NCI-H446 treated with DMSO at 0.1 percent for 48 hours (cell line): ENCODE measurements at regions not wholly inside any gene's neighbourhood (a gene's known extent, or its start where the extent isn't known, plus 50 kb on each side); places are given as distances from the start of the nearest gene placed in this dataset.

Experiments used
- DNase-seq: peaks from one replicate; lab custom pipeline; 2025; lab: John Stamatoyannopoulos, UW

DNA sequence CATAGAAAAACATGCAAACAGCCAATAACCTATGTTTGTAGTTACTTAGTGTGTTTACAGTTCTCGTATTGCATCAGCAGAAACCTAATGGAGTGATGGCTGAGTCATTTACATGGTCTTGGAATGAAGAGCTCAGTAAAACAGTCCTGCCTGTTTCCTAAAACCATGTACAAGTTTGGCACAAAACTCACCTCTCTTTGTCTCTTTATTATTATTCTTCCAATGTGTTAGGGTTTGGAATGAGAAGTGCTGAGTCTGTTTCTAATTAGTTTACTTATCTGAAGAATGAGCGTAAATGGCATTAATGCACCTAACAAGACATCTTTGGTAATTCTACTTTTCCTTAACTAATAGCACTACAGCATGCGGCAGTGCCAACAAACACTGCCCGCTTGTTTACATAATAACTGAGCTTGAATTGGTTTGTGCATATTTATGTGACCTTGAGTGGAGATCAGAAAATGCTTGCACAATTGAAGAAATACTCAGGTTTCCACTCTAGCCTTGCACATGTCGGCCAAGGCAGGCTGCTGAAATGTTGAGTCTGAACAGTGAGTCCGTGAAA lies 385.4 kb upstream of the SEMA6D start:
- no peak for DNase-seq

DNA sequence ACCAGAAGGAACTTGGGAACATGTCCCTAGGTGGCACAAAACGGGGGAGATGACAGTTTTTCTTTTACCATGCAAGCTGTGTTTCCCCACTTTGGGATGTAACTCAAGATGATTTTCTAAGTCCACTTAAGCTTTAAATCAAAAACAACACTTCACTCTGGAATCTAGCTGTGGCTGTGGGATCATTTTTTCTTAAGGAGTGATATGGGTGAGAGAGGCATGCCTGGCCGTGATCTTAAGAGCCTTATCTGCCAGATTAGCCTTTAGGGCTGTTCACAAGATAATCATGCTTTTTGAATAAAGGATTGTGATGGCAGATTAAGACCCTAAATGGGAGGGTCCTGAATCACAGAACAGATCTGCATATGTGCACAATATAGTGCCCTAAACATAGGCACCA lies 384.8 kb upstream of the SEMA6D start:
- DNase-seq = no peak

- no peak for DNase-seq
Measured at GRCh38 chr15:47333734-47334133, 383.6 kb upstream of the SEMA6D start.

DNA sequence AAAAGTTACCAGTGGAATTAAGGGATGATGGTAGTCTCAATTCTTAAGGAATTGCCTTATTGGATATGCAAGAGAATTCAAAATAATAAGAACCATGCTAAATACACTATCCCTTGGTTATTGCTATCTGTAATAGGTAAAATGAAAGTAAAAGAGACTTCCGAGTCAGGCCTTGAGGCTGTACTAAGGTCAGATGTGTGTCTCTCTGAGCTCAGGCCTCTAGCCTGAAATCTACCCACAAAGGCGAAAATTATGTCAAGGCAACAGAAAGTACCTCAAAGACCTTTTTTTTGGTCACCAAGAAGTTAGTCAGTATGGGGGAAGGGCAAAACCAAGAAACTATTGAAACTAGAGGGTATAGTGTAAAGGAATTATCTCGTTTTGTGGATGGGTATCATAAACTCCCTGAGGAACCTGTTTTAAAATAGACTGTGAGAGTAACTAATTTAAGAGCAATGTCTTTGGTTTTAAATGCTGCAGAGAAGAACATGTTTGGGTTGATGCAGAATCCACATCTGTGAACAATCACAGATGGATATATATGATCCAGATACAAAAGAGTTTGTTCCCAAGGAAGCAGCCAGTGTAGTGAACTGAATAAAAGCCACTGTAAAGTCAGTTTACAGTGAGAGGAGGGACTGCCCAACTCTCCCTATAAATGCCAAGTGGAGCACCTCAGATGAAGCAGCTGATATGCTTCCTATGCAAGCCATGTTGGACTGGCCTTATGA lies 382.3 kb upstream of the SEMA6D start:
- DNase-seq = no peak

- no peak for DNase-seq
Measured at GRCh38 chr15:47337106-47337505, 380.2 kb upstream of the SEMA6D start.

- no peak for DNase-seq
Measured at GRCh38 chr15:47337836-47338235, 379.5 kb upstream of the SEMA6D start.

DNA sequence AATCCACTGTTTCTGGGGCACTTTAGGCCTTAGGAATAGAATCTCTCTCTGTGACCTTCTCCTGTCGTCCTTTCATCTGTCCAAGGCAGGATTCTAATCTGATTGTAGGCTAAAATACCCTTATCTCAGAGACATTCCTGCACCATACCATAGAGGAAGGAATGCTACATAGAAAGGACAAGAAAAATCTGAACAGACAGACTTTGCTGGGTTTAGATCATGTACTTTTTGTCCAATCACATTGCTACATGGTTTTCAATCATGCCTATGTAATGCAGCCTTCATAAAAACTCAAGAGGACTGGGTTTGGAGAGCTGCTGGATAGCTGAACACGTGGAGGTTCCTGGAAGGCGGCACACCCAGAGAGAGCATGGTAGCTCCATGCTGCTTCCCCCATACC lies 378.5 kb upstream of the SEMA6D start:
- DNase-seq = no peak

DNA sequence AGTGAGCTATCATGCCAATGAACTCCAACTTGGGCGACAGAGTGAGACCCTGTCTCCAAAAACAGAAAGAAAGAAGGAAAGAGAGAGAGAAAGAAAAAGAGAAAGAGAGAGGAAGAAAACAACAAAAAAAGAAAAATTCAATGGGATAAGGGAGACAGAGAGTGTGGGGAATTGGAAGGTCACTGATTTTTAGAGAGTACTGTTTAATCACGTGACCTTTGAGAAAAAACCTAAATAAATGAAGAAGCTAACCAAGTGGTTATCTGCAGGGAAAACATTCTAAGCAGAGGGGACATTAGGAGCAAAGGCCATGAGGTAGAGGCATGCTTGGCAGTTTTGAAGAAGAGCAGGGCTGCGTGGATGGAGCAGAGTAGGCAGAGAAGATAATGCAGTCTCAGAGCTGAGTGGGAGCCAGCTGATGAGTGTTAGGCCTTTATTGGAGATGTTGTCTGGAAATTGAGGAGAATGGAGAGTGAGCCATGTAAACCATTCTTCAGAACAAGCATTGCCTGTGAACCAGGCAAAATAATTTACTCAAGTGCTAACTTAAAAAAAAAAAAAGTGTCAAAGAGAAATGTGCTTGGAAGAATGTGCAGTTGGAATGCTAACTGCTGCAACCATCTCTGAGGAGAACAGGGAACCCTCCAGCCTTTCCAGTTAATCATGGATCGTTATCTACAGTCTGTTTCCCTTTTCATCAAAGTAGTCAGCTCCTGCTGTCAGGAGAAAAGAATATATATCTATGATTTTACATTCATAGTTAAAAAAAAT lies 377.3 kb upstream of the SEMA6D start:
- no peak for DNase-seq

DNA sequence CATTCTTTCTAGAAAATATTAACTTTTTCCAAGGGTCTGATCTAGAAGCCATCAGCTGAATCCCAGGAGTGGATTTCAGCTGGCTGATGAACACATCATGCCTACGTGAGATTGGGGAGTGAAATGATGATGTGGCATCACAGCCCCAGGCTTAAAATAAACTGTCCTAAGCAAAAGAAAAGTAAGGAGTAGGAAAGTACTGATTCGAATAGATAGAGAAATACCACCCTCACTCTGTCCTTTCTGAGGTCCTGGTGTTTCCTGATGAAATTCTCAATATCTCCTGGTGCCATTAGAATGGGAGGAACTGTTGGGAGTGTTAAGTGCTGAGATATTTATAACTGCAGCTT lies 376.8 kb upstream of the SEMA6D start:
- no peak for DNase-seq

- DNase-seq = no peak
Measured at GRCh38 chr15:47349179-47349578, 368.1 kb upstream of the SEMA6D start.

GRCh38 chr15:47351501-47351900 lies 365.8 kb upstream of the SEMA6D start:
- no peak for DNase-seq

- no peak for DNase-seq
Measured at GRCh38 chr15:47352217-47352616, 365.1 kb upstream of the SEMA6D start.

DNA sequence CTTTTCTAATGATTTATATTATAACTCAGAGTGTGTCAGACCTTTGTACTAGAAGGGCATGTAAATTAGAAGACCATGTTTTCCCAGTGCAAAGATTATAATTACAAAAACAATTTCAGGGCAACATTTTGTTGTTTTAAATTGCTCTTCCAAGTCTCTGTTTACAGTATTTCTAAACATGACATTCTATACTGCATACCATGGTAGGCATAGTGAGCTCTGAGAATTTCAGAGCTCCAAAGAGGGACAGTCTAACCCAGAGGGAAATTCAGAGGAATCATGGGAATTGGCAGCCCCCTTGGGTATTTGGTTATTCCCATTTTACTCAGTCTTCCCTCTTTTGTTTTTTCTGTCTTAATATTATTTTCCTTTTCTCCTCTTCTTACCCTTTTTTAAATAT lies 361.5 kb upstream of the SEMA6D start:
- no peak for DNase-seq

- DNase-seq = no peak
Measured at GRCh38 chr15:47356297-47356696, 361.0 kb upstream of the SEMA6D start.

DNA sequence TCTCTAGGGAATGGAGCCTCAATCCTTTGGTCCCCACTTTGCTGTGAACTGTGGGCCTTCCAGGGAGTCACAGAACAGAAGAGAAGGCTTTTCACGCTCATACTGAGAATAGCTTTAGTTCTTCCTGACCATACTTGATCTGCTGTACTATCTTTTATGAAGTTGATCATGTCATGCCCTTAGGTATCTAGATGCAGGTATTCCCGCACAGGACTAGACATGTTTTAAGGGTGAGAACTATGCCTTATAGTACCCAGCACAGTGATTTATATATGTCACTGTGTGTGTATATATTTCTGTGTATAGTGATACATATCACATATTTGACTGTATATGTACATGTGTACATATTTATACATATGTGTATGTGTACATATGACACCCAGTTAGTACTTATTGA lies 358.4 kb upstream of the SEMA6D start:
- no peak for DNase-seq

DNA sequence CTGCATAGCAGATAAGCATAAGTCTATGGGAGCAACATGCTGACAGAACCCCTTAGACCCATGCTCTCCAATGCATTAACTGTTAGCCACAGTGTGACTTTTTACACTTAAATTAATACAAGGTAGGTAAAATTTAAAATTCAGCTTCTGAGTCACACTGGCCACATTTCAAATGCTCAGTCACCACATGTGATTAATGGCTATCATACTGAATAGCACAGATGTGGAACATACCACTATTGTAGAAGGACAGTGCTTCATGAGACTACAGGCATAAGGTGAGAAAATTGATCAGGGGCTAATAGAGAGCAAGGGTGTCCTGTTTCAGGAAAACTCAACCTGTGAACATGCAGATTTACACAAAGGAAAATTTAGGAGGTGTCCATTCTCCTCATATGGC lies 357.0 kb upstream of the SEMA6D start:
- DNase-seq = no peak

DNA sequence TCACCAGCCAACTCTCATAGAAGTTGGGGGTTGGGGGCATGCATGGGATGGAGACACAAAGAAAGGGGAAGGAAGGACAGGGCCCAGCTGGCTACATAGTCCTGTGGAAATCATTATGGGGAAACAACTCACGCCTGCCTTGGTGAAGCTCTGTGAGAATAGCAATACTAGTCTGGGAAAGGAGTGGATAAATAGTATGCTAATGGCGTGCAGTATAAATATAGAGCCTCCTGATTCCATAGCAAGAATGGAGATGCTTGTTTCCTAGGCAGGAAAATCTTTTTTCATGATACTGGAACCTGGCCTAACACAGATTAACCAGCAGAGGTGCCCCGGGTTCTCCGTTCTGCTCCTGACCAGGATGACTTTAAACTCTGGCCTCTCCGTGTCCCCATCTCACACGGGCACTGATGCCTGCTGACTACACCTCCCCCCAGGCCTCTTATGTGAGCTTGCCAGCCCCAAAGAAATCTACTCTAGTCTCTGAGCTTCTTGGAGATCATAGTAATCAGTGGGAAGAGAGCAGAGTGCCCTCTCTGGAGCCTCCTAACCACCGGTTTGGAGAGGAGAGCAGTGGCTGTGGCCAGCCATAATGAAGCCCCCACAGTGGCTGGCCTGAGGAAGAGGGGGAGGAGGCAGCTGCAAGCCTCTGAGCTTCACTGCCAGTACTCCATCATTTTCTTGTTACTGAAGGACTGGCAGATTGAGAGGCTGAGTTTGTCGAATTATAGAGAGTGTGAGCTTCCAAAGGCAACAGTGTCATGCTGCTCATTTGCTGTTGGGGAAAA lies 355.0 kb upstream of the SEMA6D start:
- DNase-seq = no peak

- no peak for DNase-seq
Measured at GRCh38 chr15:47363653-47364052, 353.7 kb upstream of the SEMA6D start.

DNA sequence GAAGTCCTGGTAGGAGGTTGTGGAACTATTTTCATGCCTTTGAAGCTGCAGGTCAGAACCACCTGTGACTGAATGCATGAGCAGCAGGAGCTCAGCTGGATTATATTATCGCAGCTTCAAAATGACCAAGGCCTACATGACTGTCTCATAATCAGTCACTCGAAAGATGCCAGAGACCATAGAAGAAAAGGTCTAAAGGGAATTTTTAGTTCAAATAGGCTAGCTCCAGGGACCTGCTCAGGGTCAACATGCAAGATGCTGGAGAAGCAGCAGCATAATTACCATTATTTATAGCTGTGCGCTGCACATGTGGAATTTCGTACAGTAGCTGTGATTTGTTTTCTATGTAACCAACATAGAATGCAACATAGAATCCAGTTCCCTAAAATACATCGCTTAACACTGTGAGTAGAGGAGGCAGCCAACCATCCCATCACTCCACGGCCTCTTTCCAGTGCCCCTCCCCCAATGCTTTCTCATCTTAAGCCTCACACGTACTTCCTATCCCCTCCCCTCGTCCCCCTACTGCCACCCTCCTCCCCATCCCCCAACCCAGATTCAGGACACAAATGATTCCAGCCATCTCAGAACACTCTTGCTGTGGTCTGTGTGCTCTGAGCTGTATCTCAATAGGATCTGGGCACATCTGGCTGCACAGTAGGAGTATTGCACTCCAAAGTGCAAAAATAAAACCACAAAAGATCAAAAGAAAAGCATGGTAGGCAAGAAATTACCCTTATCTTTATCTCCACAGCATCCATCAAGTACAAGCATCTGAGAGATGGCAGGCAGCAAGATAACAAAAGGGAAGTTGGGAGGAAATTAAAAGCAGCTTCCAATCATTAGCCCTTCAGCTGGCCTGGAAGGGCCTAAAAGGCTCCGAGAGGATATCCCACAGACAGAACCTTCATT lies 352.8 kb upstream of the SEMA6D start:
- no peak for DNase-seq

DNA sequence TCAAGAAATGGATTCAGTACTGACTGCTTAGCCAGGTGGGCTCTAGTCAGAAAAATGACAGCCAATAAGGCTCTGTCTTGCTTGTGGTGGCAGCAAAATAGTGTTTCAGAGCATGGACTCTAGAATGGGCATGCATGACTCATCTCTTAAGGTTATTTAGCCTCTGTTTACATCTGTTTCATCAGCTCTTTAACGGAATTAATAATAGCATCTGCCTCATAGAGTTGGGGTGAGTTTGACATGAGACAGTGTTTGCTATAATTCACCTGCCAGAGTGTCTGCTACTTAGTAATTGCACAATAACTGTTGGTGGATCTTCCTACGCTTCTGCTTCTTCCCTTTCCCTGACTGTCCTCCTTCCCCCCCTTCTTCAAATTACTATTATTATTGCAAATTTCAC lies 350.4 kb upstream of the SEMA6D start:
- DNase-seq = no peak

DNA sequence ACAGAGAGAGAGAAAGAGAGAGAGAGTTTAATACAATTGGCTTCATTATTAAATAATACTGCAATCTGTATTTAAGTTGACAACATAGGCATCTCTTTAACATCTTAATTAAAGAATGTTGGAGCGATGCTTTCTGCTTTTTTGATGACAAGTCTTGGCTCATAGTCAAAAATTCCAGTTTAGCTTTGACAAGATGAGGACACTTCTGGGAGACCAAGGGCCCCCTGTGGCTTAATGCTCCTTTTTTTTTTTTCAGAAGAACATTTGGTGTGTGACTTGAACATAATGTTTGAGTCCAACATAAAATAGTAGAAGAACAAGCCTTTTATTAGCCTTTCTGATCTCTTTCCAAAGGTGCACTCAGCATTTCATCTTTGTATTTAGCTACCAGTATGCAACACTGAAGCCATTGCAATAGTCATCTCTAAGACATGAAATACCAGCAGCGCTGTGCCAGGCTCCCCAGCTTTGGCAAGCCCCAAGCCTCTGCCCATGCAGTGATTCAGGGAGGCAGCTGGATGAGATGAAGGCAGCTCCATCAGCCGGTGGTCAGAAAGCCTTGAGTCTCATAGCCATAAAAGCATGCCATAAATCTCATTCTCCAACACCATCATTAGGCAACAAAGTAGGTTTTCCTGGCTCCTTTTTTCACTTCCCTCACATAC lies 349.4 kb upstream of the SEMA6D start:
- DNase-seq = peak; percentile 69
